Panc1 (cell line): ENCODE measurements at regions not wholly inside any gene's neighbourhood (a gene's known extent, or its start where the extent isn't known, plus 50 kb on each side); places are given as distances from the start of the nearest gene placed in this dataset.

Experiments used
- ATAC-seq: fragments of 200-7000 bp; cut with Tn5 transposase; 2 replicates; pipeline ENCODE4 v1.9.1; 2020; ENCODE audit warnings: mild to moderate bottlenecking, moderate library complexity
- BruUV-seq: library from RNA; stranded (reverse); fragments of 400-500 nt; replicated peaks from 2 replicates; lab custom pipeline; 2021; lab: Mats Ljungman, UMichigan
- CTCF ChIA-PET: fragments of 300-600 bp; sonication (Branson Sonifier 250); formaldehyde crosslinking; loops from one replicate; lab custom pipeline; 2022; ENCODE audit warnings: antibody characterized with exemption; lab: Charles Lee
- POLR2A ChIA-PET: fragments of 300-600 bp; sonication (Branson Sonifier 250); formaldehyde crosslinking; loops from one replicate; lab custom pipeline; 2022; ENCODE audit warnings: antibody characterized with exemption; lab: Charles Lee
- DNase-seq: peaks from one replicate; pipeline ENCODE4 v3.0.0-alpha.2; 2010; ENCODE audit warnings: low read depth, low spot score
- H3K27ac ChIP-seq: 2 replicates; pipeline ENCODE4 v1.5.1; 2011; ENCODE audit warnings: mild to moderate bottlenecking, low read length, inconsistent platforms
- H3K27me3 ChIP-seq: fragments of 200-500 bp; sonication (Bioruptor generic); 2 replicates; pipeline ENCODE4 v1.6.0; 2014; ENCODE audit warnings: low read length, inconsistent platforms; ENCODE audit not compliant: control insufficient read depth, insufficient read depth
- H3K36me3 ChIP-seq: fragments of 200-500 bp; sonication (Bioruptor generic); 2 replicates; pipeline ENCODE4 v1.5.1; 2014; ENCODE audit warnings: inconsistent platforms, mild to moderate bottlenecking, low read length, moderate library complexity; ENCODE audit not compliant: control insufficient read depth, insufficient read depth
- H3K4me1 ChIP-seq: 2 replicates; pipeline ENCODE4 v1.5.1; 2011; ENCODE audit warnings: inconsistent platforms, mild to moderate bottlenecking, low read length, moderate library complexity; ENCODE audit not compliant: control insufficient read depth, insufficient read depth
- H3K4me3 ChIP-seq, 2 experiments: 2 replicates each; pipeline ENCODE4 v1.5.1; 2011 to 2012; ENCODE audit warnings: low read depth in 2 of 2, low read length in 2 of 2, mild to moderate bottlenecking in 2 of 2, inconsistent platforms in 1 of 2, moderate library complexity in 1 of 2
- H3K9me3 ChIP-seq: fragments of 200-500 bp; sonication (Bioruptor generic); 2 replicates; pipeline ENCODE4 v1.5.1; 2014; ENCODE audit warnings: low read depth, mild to moderate bottlenecking, inconsistent platforms, low read length, moderate library complexity; ENCODE audit not compliant: control insufficient read depth, insufficient read depth
- CTCF ChIP-seq: fragments of 450-650 bp; IDR thresholded peaks from 2 replicates; pipeline ENCODE4 v1.5.1; 2017; ENCODE audit warnings: mild to moderate bottlenecking
- POLR2AphosphoS5 ChIP-seq: IDR thresholded peaks from 2 replicates; pipeline ENCODE4 v1.6.1; 2012; ENCODE audit warnings: mild to moderate bottlenecking, low read depth, low read length, moderate library complexity
- SIN3A ChIP-seq: IDR thresholded peaks from 2 replicates; pipeline ENCODE4 v1.6.1; 2012; ENCODE audit warnings: low read depth, mild to moderate bottlenecking, low read length, moderate library complexity, borderline replicate concordance; ENCODE audit not compliant: insufficient read depth
- TCF7L2 ChIP-seq: IDR thresholded peaks from 2 replicates; pipeline ENCODE4 v1.6.1; 2011; ENCODE audit warnings: mild to moderate bottlenecking, low read depth, low read length, inconsistent platforms
- in situ Hi-C: cut with HindIII; loops from 2 replicates; pipeline ENCODE4 v1.10.0; 2016; ENCODE audit warnings: low sequenced_read_pairs, low pct_unique_long_range_greater_than_20kb
- intact Hi-C: fragments of 100-400 bp; cut with micrococcal nuclease; formaldehyde crosslinking; loops from one replicate; pipeline ENCODE4 v1.10.0; 2022; ENCODE audit not compliant: unreplicated experiment
- TF ChIP-seq, protein P1 (sequence below), 2 experiments: IDR thresholded peaks; 2 replicates each; pipeline ENCODE4 v1.6.1; 2011 to 2012; ENCODE audit warnings: low read depth in 2 of 2, control low read depth in 1 of 2, low read length in 1 of 2, mild to moderate bottlenecking in 1 of 2, moderate library complexity in 1 of 2; ENCODE audit not compliant: insufficient read depth in 1 of 2

- H3K9me3 ChIP-seq, result no peaks in the 10 kb centered on the region
- TF ChIP-seq TCF7L2 (no peak), CTCF (no peak)
- TF ChIP-seq, protein P1, sequence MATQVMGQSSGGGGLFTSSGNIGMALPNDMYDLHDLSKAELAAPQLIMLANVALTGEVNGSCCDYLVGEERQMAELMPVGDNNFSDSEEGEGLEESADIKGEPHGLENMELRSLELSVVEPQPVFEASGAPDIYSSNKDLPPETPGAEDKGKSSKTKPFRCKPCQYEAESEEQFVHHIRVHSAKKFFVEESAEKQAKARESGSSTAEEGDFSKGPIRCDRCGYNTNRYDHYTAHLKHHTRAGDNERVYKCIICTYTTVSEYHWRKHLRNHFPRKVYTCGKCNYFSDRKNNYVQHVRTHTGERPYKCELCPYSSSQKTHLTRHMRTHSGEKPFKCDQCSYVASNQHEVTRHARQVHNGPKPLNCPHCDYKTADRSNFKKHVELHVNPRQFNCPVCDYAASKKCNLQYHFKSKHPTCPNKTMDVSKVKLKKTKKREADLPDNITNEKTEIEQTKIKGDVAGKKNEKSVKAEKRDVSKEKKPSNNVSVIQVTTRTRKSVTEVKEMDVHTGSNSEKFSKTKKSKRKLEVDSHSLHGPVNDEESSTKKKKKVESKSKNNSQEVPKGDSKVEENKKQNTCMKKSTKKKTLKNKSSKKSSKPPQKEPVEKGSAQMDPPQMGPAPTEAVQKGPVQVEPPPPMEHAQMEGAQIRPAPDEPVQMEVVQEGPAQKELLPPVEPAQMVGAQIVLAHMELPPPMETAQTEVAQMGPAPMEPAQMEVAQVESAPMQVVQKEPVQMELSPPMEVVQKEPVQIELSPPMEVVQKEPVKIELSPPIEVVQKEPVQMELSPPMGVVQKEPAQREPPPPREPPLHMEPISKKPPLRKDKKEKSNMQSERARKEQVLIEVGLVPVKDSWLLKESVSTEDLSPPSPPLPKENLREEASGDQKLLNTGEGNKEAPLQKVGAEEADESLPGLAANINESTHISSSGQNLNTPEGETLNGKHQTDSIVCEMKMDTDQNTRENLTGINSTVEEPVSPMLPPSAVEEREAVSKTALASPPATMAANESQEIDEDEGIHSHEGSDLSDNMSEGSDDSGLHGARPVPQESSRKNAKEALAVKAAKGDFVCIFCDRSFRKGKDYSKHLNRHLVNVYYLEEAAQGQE (IDR thresholded peaks at IDR 0.05; ENCODE audit: insufficient read depth in 1 of 2, low read depth in 2 of 2, low read length in 1 of 2), result no peak
- BruUV-seq, result no TSS peak
- H3K27me3 ChIP-seq, result no peaks in the 10 kb centered on the region
- intact Hi-C loops (no loop called here), in situ Hi-C loops (no loop called here)
- no peak for DNase-seq
- no peak for ATAC-seq
- no peaks in the 10 kb centered on the region for H3K36me3 ChIP-seq
- no peaks in the 10 kb centered on the region for H3K4me1 ChIP-seq
- CTCF ChIA-PET, result no interaction called here
- POLR2A ChIA-PET, result no interaction called here
- no peak overlapping the region for H3K27ac ChIP-seq
- no peak overlapping the region for H3K4me3 ChIP-seq
These were observed 554.8 kb upstream of the CBLB start for GRCh38 chr3:106423321-106424225.

DNA sequence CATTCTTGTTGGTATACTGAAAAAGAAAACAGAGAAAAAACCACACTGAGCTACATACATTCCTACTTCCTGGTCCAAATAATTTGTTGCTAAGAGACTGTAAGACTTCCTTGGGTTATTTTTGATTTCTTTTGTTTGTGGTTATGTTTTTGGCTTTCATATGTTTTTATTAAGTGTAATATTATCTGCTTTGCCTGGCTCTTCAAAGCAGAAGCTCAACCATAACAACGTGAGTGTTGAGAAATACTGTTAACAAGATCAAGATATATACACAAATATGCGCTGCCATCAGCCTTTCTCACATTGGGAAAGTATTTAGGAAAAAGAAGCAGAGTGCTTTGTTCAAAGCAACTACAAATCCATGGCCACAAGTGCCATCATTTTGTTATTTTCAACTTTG is 556.2 kb upstream of the CBLB start:
- in situ Hi-C loops (no loop called here), intact Hi-C loops (no loop called here)
- H3K27me3 ChIP-seq, result no peaks in the 10 kb centered on the region
- no peaks in the 10 kb centered on the region for H3K9me3 ChIP-seq
- no peaks in the 10 kb centered on the region for H3K36me3 ChIP-seq
- no peaks in the 10 kb centered on the region for H3K4me1 ChIP-seq
- TF ChIP-seq POLR2AphosphoS5 (no peak), CTCF (no peak), SIN3A (no peak), TCF7L2 (no peak)
- TF ChIP-seq, protein P1 (IDR thresholded peaks at IDR 0.05; ENCODE audit: insufficient read depth in 1 of 2, low read depth in 2 of 2, low read length in 1 of 2), result no peak
- ATAC-seq, result no peak
- H3K27ac ChIP-seq, result no peak overlapping the region
- CTCF ChIA-PET, result interaction anchor here (0.6 kb wide), 1 partner anchor 541 kb away, joined by 3 read pairs; no protein-coding TSS in a partner anchor
- H3K4me3 ChIP-seq, result no peak overlapping the region
- BruUV-seq, result no TSS peak
- DNase-seq, result no peak
- POLR2A ChIA-PET, result no interaction called here
